Endothelial cell (in vitro differentiated cells): ENCODE measurements at regions not wholly inside any gene's neighbourhood (a gene's known extent, or its start where the extent isn't known, plus 50 kb on each side); places are given as distances from the start of the nearest gene placed in this dataset.

Experiments
- DNase-seq: peaks from one replicate; pipeline ENCODE4 v3.0.0; 2021; ENCODE audit warnings: low spot score
- H3K27ac Mint-ChIP-seq: one replicate; pipeline ENCODE4 v1.8.0; 2021; ENCODE audit warnings: mixed read lengths, inconsistent platforms; ENCODE audit not compliant: unreplicated experiment
- H3K27me3 Mint-ChIP-seq: one replicate; pipeline ENCODE4 v1.8.0; 2021; ENCODE audit warnings: mild to moderate bottlenecking, moderate library complexity, mixed read lengths, inconsistent platforms; ENCODE audit not compliant: unreplicated experiment
- H3K36me3 Mint-ChIP-seq: one replicate; pipeline ENCODE4 v1.8.0; 2021; ENCODE audit warnings: mild to moderate bottlenecking, low read depth, mixed read lengths, inconsistent platforms; ENCODE audit not compliant: unreplicated experiment
- H3K4me1 Mint-ChIP-seq: one replicate; pipeline ENCODE4 v1.8.0; 2021; ENCODE audit warnings: mild to moderate bottlenecking, mixed read lengths, inconsistent platforms; ENCODE audit not compliant: unreplicated experiment
- H3K4me3 Mint-ChIP-seq: one replicate; pipeline ENCODE4 v1.8.0; 2021; ENCODE audit warnings: mild to moderate bottlenecking, mixed read lengths, inconsistent platforms; ENCODE audit not compliant: unreplicated experiment
- H3K9me3 Mint-ChIP-seq: one replicate; pipeline ENCODE4 v1.8.0; 2021; ENCODE audit warnings: mixed read lengths, inconsistent platforms; ENCODE audit not compliant: unreplicated experiment
- CTCF ChIP-seq: fragments of 200-600 bp; sonication (generic); IDR thresholded peaks from one replicate; pipeline ENCODE4 v1.5.0; 2021; ENCODE audit warnings: antibody characterized with exemption; ENCODE audit not compliant: unreplicated experiment

GRCh38 chr9:16985559-16986348 is 115.3 kb upstream of the BNC2 start:
- Mint-ChIP-seq H3K36me3 (no peaks in the 10 kb centered on the region), H3K27ac (peak overlapping the region; percentile 41), H3K27me3 (no peaks in the 10 kb centered on the region), H3K9me3 (no peaks in the 10 kb centered on the region), H3K4me3 (no peak overlapping the region), H3K4me1 (peaks cover 7% of the 10 kb centered on the region)
- no peak for TF ChIP-seq CTCF
- no peak for DNase-seq

- DNase-seq: no peak
- TF ChIP-seq CTCF: no peak
- Mint-ChIP-seq H3K27me3 (no peaks in the 10 kb centered on the region), H3K4me3 (no peak overlapping the region), H3K4me1 (peaks cover 7% of the 10 kb centered on the region), H3K36me3 (no peaks in the 10 kb centered on the region), H3K27ac (no peak overlapping the region), H3K9me3 (no peaks in the 10 kb centered on the region)
These were observed 112.4 kb upstream of the BNC2 start for GRCh38 chr9:16982780-16983310.

GRCh38 chr9:16976427-16976826 is 106.0 kb upstream of the BNC2 start:
- Mint-ChIP-seq H3K27ac (no peak overlapping the region), H3K27me3 (no peaks in the 10 kb centered on the region), H3K9me3 (peaks cover 4% of the 10 kb centered on the region), H3K36me3 (peaks cover 3% of the 10 kb centered on the region), H3K4me1 (no peaks in the 10 kb centered on the region), H3K4me3 (no peak overlapping the region)
- no peak for DNase-seq
- no peak for TF ChIP-seq CTCF

GRCh38 chr9:16974436-16974835 is 104.0 kb upstream of the BNC2 start:
- DNase-seq: no peak
- H3K4me1 Mint-ChIP-seq: no peaks in the 10 kb centered on the region
- H3K9me3 Mint-ChIP-seq: peaks cover 4% of the 10 kb centered on the region
- H3K27me3 Mint-ChIP-seq: no peaks in the 10 kb centered on the region
- peaks cover 3% of the 10 kb centered on the region for H3K36me3 Mint-ChIP-seq
- no peak overlapping the region for H3K27ac Mint-ChIP-seq
- no peak overlapping the region for H3K4me3 Mint-ChIP-seq
- no peak for TF ChIP-seq CTCF

- DNase-seq: no peak
- no peak overlapping the region for H3K27ac Mint-ChIP-seq
- H3K4me1 Mint-ChIP-seq: no peaks in the 10 kb centered on the region
- no peak overlapping the region for H3K4me3 Mint-ChIP-seq
- TF ChIP-seq CTCF: no peak
- H3K27me3 Mint-ChIP-seq: no peaks in the 10 kb centered on the region
- peaks cover 4% of the 10 kb centered on the region for H3K9me3 Mint-ChIP-seq
- peaks cover 3% of the 10 kb centered on the region for H3K36me3 Mint-ChIP-seq
These were observed 99.9 kb upstream of the BNC2 start for GRCh38 chr9:16970321-16970720.
